K562 (cell line): ENCODE measurements at regions not wholly inside any gene's neighbourhood (a gene's known extent, or its start where the extent isn't known, plus 50 kb on each side); places are given as distances from the start of the nearest gene placed in this dataset.

Source experiments
- ATAC-seq: fragments of 200-7000 bp; cut with Tn5 transposase; 3 replicates; pipeline ENCODE4 v1.9.1; 2020; ENCODE audit warnings: moderate library complexity
- BruUV-seq: library from RNA; stranded (reverse); fragments of 400-500 nt; replicated peaks from 2 replicates; lab custom pipeline; 2021; lab: Mats Ljungman, UMichigan
- CTCF ChIA-PET: fragments of 300-600 bp; formaldehyde crosslinking; extraction: SDS; loops from one replicate; lab custom pipeline; 2021; ENCODE audit warnings: low intra/inter-chr PET ratio; lab: Yijun Ruan, JAX
- POLR2A ChIA-PET: fragments of 300-600, 350-650 bp; sonication (Branson Sonifier 250); formaldehyde crosslinking; extraction: SDS; loops from one replicate; lab custom pipeline; 2021; ENCODE audit warnings: antibody characterized with exemption, inconsistent platforms; lab: Yijun Ruan, JAX
- DNase-seq, 4 experiments: peaks; one replicate each; pipeline versions ENCODE4 v3.0.0 to v3.0.0-alpha.2; 2011 to 2018; ENCODE audit warnings: low spot score in 3 of 4, mixed read lengths in 3 of 4; ENCODE audit errors: extremely low read depth in 1 of 4
- FAIRE-seq: peaks from 2 replicates; lab custom pipeline; 2011; peaks lifted over from hg19 to GRCh38; lab: Jason Lieb, UNC
- H2AFZ ChIP-seq: 2 replicates; pipeline ENCODE4 v1.6.0; 2011; ENCODE audit warnings: low read depth, low read length, control low read depth, inconsistent platforms
- H3K27ac ChIP-seq: fragments of 200-600 bp; 3 replicates; pipeline ENCODE4 v1.8.0; 2011; ENCODE audit warnings: low read depth, mild to moderate bottlenecking, control low read depth, inconsistent platforms, low read length, moderate library complexity, mixed read lengths; ENCODE audit errors: extremely low read depth
- H3K27me3 ChIP-seq, 2 experiments: fragments of 300-600 bp in 1 of 2; 2 replicates in 1 of 2; 3 replicates in 1 of 2; pipeline versions ENCODE4 v1.6.0 to v1.8.0; 2011; ENCODE audit warnings: inconsistent platforms in 2 of 2, low read length in 2 of 2, mild to moderate bottlenecking in 1 of 2, mixed read lengths in 1 of 2, moderate library complexity in 1 of 2; ENCODE audit not compliant: control insufficient read depth in 2 of 2, insufficient read depth in 2 of 2
- H3K36me3 ChIP-seq: fragments of 300-600 bp; 3 replicates; pipeline ENCODE4 v1.8.0; 2011; ENCODE audit warnings: mild to moderate bottlenecking, low read length, inconsistent platforms; ENCODE audit not compliant: control insufficient read depth, insufficient read depth
- H3K4me1 ChIP-seq, 2 experiments: fragments of 200-600 bp in 1 of 2; replicated peaks in 1 of 2; 2 replicates in 1 of 2; 3 replicates in 1 of 2; pipeline versions ENCODE4 v1.5.1 to v1.8.0; 2011; ENCODE audit warnings: inconsistent platforms in 2 of 2, low read length in 2 of 2, mild to moderate bottlenecking in 1 of 2, mixed read lengths in 1 of 2, moderate library complexity in 1 of 2; ENCODE audit not compliant: control insufficient read depth in 2 of 2, insufficient read depth in 2 of 2
- H3K4me2 ChIP-seq: 2 replicates; pipeline ENCODE4 v1.6.1; 2011; ENCODE audit warnings: low read length, control low read depth, inconsistent platforms, mixed read lengths; ENCODE audit not compliant: insufficient read depth
- H3K4me3 ChIP-seq: fragments of 200-600 bp; sonication (generic), shearing (Covaris generic); 2 replicates; pipeline ENCODE4 v1.5.1; 2016; ENCODE audit warnings: control low read depth, inconsistent platforms
- H3K79me2 ChIP-seq: fragments of 200-600 bp; 3 replicates; pipeline ENCODE4 v1.8.0; 2011; ENCODE audit warnings: low read length, inconsistent platforms; ENCODE audit not compliant: control insufficient read depth, insufficient read depth
- H3K9ac ChIP-seq, 2 experiments: 2 replicates each; pipeline versions ENCODE4 v1.6.0 to v1.6.1; 2011; ENCODE audit warnings: low read depth in 2 of 2, low read length in 2 of 2, control low read depth in 1 of 2, inconsistent platforms in 1 of 2, mild to moderate bottlenecking in 1 of 2, mixed read lengths in 1 of 2; ENCODE audit not compliant: insufficient read depth in 1 of 2
- H3K9me1 ChIP-seq: one replicate; pipeline ENCODE4 v1.6.0; 2011; ENCODE audit warnings: inconsistent platforms, mild to moderate bottlenecking, low read length, moderate library complexity; ENCODE audit not compliant: control insufficient read depth, insufficient read depth
- H3K9me3 ChIP-seq: replicated peaks from 2 replicates; pipeline ENCODE4 v1.5.1; 2011; ENCODE audit warnings: low read depth, low read length, inconsistent platforms; ENCODE audit not compliant: control insufficient read depth, insufficient read depth
- H4K20me1 ChIP-seq: replicated peaks from 2 replicates; pipeline ENCODE4 v1.6.1; 2011; ENCODE audit warnings: low read length, inconsistent platforms, mixed read lengths; ENCODE audit not compliant: control insufficient read depth, insufficient read depth
- EGR1 ChIP-seq: fragments of 450-650 bp; conservative IDR thresholded peaks from 2 replicates; pipeline ENCODE4 v1.6.1; 2017; ENCODE audit warnings: mild to moderate bottlenecking
- FOXK1 ChIP-seq: sonication (generic); formaldehyde crosslinking; IDR thresholded peaks from 2 replicates; pipeline ENCODE4 v1.8.0; 2022; ENCODE audit warnings: missing genetic modification reagents, mild to moderate bottlenecking, borderline replicate concordance
- YBX1 ChIP-seq: fragments of 450-650 bp; IDR thresholded peaks from 2 replicates; pipeline ENCODE4 v1.7.1; 2016; ENCODE audit warnings: mild to moderate bottlenecking
- ZNF766 ChIP-seq: fragments of 200-800 bp; sonication (Bioruptor generic); conservative IDR thresholded peaks from 2 replicates; pipeline ENCODE4 v1.6.1; 2016; ENCODE audit warnings: missing genetic modification characterization, missing compliant biosample characterization
- ZNF778 ChIP-seq: fragments of 450-650 bp; formaldehyde crosslinking; IDR thresholded peaks from 2 replicates; pipeline ENCODE4 v1.4.0; 2020; ENCODE audit warnings: mild to moderate bottlenecking, moderate library complexity
- WGBS: fragments of 100-300 bp; shearing (Covaris generic); methylation state at CpG from one replicate; pipeline ENCODE4 v1.1.6; 2016; ENCODE audit warnings: low coverage, mixed read lengths; ENCODE audit not compliant: insufficient coverage; ENCODE audit errors: missing lambda C conversion rate; 5-methylcytosine and 5-hydroxymethylcytosine counted together
- in situ Hi-C: fragments of 300-500 bp; cut with MboI; formaldehyde crosslinking; loops from 4 replicates; pipeline ENCODE4 v1.15.0; 2018; ENCODE audit warnings: inconsistent platforms, mixed read lengths
- intact Hi-C: fragments of 100-400 bp; cut with micrococcal nuclease; formaldehyde crosslinking; loops from 2 replicates; pipeline ENCODE4 v1.14.2; 2022
- TF ChIP-seq, protein P1 (sequence below): sonication (generic); formaldehyde crosslinking; IDR thresholded peaks from 2 replicates; pipeline ENCODE4 v1.8.0; 2022; ENCODE audit warnings: mild to moderate bottlenecking, missing genetic modification reagents
- TF ChIP-seq, protein P2 (sequence below), 2 experiments: fragments of 450-650 bp; IDR thresholded peaks; 2 replicates each; pipeline ENCODE4 v1.6.1; 2018; ENCODE audit warnings: mild to moderate bottlenecking in 2 of 2, low read depth in 1 of 2; ENCODE audit not compliant: partially characterized antibody in 2 of 2
- TF ChIP-seq, protein P3 (sequence below): fragments of 450-650 bp; IDR thresholded peaks from 2 replicates; pipeline ENCODE4 v1.7.0; 2016; ENCODE audit warnings: borderline replicate concordance

DNA sequence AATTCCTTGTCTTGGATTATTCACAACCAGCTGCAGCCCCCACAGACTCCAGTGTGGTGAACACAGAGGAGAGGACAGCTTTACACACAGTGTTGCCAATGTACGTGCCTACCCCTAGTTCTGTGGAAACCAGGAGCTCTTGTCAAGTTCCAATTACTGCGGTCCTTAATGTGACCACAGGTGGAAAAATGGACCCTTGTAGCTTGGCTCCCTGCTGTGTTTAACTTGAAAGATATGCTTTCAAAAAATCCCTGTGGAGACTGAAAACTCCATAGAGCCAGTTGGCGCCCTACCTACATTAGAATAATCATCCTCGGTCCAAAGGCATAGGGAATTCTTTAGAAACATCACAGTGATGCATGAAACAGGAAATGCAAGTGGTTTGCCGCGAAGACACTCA lies 118.3 kb upstream of the SLC22A23 start (continued):
- TF ChIP-seq, protein P1, sequence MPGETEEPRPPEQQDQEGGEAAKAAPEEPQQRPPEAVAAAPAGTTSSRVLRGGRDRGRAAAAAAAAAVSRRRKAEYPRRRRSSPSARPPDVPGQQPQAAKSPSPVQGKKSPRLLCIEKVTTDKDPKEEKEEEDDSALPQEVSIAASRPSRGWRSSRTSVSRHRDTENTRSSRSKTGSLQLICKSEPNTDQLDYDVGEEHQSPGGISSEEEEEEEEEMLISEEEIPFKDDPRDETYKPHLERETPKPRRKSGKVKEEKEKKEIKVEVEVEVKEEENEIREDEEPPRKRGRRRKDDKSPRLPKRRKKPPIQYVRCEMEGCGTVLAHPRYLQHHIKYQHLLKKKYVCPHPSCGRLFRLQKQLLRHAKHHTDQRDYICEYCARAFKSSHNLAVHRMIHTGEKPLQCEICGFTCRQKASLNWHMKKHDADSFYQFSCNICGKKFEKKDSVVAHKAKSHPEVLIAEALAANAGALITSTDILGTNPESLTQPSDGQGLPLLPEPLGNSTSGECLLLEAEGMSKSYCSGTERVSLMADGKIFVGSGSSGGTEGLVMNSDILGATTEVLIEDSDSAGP (CRISPR knock-in tag): no peak
- no peak for TF ChIP-seq ZNF778
- no peak for TF ChIP-seq YBX1
- TF ChIP-seq FOXK1 (CRISPR knock-in tag): no peak

DNA sequence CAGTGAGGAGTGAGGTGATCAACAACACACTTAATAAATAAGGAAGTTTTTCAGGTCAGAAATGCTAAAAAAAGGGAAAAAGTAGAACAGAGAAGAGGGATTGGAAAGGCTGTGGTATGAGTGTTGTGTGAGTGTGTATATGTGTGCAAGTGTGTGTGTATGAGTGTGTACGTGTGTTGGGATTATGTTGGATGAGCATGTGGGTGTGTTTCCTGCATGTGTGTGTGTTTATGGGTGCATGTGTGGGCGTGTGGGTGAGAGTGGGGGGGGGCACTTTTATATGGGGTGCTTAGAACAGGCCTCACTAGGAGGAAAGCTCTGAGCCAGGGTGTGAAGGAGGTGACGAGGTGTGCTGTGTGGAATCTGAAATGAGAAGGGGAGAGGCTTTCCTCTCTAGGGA lies 116.8 kb upstream of the SLC22A23 start:
- Histone ChIP-seq H3K9me3 (no peaks in the 10 kb centered on the region), H3K4me3 (no peak overlapping the region), H3K9ac (no peak overlapping the region), H4K20me1 (no peaks in the 10 kb centered on the region), H3K4me2 (no peak overlapping the region), H3K27me3 (peaks cover 57 to 79% of the 10 kb centered on the region in 2 experiments), H2AFZ (no peak overlapping the region), H3K27ac (no peak overlapping the region), H3K9me1 (no peaks in the 10 kb centered on the region), H3K36me3 (no peaks in the 10 kb centered on the region), H3K4me1 (peaks cover 0 to 5% of the 10 kb centered on the region in 2 experiments; a peak in 3 of 5 replicates), H3K79me2 (no peaks in the 10 kb centered on the region)
- ChIA-PET POLR2A (interaction anchor here (0.7 kb wide), 2 partner anchors 212 to 590 kb away, joined by 3 to 4 read pairs; no protein-coding TSS in a partner anchor), CTCF (no interaction called here)
- ATAC-seq (no peak), FAIRE-seq (no peak), DNase-seq (no peak)
- TF ChIP-seq EGR1 (peak; percentile 62), ZNF766 (CRISPR knock-in tag) (no peak)
- TF ChIP-seq, protein P2, sequence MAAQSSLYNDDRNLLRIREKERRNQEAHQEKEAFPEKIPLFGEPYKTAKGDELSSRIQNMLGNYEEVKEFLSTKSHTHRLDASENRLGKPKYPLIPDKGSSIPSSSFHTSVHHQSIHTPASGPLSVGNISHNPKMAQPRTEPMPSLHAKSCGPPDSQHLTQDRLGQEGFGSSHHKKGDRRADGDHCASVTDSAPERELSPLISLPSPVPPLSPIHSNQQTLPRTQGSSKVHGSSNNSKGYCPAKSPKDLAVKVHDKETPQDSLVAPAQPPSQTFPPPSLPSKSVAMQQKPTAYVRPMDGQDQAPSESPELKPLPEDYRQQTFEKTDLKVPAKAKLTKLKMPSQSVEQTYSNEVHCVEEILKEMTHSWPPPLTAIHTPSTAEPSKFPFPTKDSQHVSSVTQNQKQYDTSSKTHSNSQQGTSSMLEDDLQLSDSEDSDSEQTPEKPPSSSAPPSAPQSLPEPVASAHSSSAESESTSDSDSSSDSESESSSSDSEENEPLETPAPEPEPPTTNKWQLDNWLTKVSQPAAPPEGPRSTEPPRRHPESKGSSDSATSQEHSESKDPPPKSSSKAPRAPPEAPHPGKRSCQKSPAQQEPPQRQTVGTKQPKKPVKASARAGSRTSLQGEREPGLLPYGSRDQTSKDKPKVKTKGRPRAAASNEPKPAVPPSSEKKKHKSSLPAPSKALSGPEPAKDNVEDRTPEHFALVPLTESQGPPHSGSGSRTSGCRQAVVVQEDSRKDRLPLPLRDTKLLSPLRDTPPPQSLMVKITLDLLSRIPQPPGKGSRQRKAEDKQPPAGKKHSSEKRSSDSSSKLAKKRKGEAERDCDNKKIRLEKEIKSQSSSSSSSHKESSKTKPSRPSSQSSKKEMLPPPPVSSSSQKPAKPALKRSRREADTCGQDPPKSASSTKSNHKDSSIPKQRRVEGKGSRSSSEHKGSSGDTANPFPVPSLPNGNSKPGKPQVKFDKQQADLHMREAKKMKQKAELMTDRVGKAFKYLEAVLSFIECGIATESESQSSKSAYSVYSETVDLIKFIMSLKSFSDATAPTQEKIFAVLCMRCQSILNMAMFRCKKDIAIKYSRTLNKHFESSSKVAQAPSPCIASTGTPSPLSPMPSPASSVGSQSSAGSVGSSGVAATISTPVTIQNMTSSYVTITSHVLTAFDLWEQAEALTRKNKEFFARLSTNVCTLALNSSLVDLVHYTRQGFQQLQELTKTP (IDR thresholded peaks at IDR 0.05; ENCODE audit: low read depth in 1 of 2, partially characterized antibody in 2 of 2): no peak
- TF ChIP-seq, protein P3, sequence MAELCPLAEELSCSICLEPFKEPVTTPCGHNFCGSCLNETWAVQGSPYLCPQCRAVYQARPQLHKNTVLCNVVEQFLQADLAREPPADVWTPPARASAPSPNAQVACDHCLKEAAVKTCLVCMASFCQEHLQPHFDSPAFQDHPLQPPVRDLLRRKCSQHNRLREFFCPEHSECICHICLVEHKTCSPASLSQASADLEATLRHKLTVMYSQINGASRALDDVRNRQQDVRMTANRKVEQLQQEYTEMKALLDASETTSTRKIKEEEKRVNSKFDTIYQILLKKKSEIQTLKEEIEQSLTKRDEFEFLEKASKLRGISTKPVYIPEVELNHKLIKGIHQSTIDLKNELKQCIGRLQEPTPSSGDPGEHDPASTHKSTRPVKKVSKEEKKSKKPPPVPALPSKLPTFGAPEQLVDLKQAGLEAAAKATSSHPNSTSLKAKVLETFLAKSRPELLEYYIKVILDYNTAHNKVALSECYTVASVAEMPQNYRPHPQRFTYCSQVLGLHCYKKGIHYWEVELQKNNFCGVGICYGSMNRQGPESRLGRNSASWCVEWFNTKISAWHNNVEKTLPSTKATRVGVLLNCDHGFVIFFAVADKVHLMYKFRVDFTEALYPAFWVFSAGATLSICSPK: 0 out of 2 replicates have a peak, but pooled peaks have one; percentile 33
- WGBS: 10% methylated on average over 3 of the region's 3 CpGs
- in situ Hi-C loops: no loop called here
- intact Hi-C loops: no loop called here
- BruUV-seq: no TSS peak
